Fibroblast of skin of left quadriceps (primary cell): ENCODE measurements at regions not wholly inside any gene's neighbourhood (a gene's known extent, or its start where the extent isn't known, plus 50 kb on each side); places are given as distances from the start of the nearest gene placed in this dataset.
"Not testable (repeated sequence)": the region's sequence is repeated elsewhere in the genome, so short reads cannot be mapped to it uniquely, and the experiment has no call there.

Source experiments
- DNase-seq, 2 experiments: peaks; one replicate each; pipeline ENCODE4 v3.0.0-alpha.2; 2013; ENCODE audit warnings: low read depth in 2 of 2

DNA sequence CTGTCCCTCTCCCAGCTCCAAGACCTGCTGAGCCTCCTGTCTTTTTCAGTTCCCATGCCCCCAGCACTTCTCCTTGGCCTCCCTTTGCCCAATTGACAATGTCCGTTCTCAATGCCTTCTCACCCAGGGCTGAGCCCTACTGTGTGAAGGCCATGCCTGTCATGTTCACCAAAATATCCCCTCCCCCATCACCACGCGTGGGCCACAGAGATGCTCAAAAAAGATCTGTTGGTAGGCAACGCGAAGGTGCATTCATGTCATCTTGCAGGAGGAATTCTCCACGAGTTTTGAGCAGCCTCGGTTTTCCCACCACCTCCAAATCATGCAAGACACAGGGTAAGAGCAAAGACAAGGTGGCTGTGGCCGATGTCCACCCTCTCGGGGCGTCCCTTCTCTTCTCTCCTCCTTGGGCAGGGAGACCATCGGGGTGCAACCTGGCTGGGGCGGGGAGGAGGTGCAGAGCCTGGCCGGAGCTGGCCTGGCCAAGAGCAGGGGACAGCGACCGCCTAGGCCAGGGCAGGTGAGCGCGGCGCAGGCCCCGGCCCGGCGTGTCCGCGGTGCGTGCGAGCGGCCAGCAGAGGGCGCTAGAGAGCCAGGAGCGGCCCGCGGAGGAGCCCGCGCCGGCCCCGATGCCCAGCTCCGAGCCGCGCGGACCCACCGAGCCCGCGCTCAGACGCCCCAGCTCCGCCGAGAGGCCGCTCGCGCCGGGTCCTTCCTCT, 56.3 kb upstream of the KRTAP5-11 start:
- DNase-seq = peak in 1 of 2 experiments; percentile 1

DNA sequence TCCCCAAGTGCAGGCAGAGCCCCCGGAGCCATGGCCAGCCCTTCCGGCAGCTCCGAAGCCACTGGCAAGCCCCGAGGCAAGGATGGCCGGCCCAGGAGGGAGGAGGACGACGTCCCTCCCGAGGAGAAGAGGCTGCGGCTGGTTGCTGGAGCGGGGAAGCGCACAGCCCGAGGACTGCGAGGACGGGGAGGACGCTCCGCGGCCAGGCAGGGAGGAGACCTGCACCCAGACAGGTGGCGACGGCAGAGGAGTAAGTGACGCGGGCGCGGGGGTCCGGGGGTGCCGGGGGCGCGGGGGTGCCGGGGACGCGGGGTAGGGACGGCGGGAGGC, 56.8 kb upstream of the KRTAP5-11 start:
- DNase-seq = not testable (repeated sequence)

DNA sequence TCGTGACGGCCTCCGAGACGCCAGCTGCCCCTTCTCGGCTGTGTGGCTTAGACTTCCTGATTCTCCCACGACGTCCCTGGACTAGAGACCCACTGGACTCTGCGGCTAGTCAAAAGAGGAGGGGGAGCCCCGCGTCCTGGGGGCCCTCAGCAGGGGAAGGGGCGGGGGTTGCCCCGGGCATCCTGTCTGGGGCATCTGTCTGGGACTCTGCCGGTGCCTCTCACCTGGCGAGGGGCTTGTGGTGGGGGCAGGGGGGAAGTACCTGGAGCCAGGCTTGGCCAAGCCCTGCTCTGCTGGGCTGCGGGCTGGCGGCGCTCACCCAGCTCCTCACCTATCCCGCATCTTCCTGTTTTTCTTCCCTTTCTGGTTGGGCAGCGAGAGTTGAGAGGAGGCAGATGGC, 57.2 kb upstream of the KRTAP5-11 start:
- DNase-seq = not testable (repeated sequence)

DNA sequence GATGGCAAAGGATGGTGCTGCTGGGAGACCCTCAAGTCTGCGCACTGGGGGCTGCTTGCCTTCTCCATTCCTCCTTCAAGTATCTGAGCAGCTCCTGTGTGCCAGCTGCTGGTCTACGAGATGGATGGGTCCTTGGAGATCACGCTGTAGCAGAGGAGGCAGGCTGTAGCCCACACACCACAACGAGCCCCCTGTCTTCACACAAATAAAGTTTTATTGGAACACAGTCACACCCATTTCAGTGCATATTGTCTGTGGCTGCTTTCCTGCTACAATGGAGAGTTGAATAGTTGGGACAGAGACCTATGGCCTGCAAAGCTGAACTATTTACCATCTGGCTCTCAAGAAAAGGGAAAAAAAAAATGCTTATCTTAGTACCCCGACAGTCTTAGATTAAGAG, 64.4 kb upstream of the KRTAP5-11 start:
- not testable (repeated sequence) for DNase-seq

DNA sequence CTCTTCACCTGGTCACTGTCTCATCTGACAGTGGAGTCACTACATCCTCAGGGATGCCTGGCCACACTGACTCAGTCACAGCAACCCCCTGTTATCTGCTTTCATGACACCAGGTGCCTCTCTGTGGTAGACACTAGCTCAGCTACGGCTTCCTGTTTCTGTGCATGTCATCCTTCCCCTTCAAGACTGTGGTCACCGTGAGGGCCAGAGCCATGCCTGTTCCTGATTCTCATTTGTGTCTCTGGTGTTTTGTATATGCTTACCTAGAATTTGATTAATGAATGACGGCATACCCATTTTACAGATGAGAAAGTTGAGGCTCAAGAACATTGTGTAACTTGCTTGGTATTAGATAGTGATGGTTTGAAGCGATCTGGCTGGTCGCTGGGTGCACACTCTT, 70.3 kb upstream of the KRTAP5-11 start:
- not testable (repeated sequence) for DNase-seq

DNA sequence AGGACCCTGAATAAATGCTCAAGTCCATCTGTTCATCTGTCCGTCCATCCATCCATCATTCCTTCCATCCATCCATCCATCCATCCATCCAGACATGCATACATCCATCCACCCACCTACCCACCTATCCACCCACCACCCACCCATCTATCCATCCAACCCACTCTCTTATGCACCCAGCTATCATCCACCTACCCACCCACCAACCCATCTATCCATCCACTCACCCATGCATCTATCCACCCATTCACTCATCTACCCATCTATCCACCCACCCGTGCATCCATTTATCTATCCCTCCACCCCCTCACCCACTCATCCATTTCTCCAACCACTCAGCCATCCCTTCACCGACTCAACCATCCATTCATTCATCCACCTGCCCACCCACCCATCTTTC, 71.7 kb upstream of the KRTAP5-11 start:
- not testable (repeated sequence) for DNase-seq

DNA sequence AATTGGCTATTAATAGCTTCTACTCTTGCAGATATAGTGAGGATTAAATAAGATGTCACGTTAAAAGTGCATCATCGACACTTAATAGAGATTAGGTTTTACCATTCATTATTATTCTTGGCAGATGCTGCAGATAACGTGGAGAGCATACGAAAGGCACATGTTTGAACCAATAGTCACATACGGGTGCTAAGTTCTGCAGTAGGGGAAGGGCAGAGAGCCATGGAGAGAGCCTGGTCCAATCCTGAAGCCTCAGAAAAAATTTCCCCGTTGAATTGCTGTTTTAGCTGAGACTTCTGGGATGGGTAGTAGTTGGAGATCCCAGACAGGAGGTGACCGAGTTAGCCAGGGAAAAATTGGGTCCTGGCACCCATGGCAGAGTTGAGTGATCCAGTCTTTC, 72.4 kb upstream of the KRTAP5-11 start:
- not testable (repeated sequence) for DNase-seq

DNA sequence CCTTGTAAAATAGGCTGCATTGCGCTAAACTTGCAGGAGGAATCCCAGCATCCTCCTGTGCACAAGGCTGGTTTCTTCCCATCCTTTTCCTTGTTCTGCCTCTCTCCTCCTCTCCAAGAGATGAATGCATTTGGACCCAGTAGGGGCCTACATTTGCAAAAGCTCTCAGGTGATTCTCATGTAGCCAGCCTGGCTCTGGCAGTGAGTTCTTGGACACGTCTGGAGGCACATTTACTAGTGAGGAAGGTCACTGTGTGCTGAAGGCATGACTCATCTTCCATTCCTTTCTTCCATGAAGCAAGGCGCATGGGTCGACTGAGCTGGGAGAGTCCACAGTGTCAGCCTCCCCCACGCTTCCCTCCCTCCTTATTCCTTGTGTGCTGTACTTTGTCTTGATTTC, 73.8 kb upstream of the KRTAP5-11 start:
- DNase-seq = not testable (repeated sequence)

DNA sequence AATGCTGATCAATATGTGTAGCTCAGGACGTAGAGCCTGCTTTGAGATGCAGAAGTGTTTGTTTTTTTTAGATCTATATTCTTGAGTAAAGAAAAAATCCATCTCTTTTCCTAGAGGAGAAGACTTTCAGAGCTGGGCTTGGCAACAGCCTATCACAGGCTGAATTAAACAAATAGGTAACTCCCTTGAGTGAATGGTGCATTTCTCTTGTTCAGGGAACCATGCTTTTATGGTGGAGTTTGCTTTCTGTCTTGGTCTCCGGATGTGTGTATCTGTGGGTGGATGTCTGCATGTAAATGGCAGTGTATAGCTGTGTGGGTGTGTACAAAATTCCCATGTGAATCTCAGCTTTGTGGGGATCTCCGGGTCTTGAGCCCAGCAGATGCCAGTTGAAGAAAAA, 82.3 kb upstream of the KRTAP5-11 start:
- DNase-seq = not testable (repeated sequence)

DNA sequence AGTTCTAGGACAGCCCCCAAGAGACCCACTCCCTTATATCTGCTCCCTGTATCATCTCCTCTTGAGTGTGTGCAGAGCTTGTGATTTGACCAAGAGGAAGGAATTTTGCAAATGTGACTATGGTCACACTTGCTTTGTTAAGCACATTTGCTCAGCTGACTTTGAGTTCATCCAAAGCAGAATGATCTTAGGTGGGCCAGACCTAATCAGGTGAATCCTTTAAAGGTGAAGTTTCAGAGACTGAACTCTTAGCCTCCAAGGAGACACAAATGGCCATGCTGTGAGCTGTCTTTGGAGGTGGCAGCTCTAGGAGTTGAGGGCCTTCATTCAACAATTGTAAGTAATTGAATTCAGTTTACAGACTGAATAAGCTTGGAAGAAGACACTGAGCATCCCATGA, 115.4 kb upstream of the KRTAP5-11 start:
- not testable (repeated sequence) for DNase-seq

DNA sequence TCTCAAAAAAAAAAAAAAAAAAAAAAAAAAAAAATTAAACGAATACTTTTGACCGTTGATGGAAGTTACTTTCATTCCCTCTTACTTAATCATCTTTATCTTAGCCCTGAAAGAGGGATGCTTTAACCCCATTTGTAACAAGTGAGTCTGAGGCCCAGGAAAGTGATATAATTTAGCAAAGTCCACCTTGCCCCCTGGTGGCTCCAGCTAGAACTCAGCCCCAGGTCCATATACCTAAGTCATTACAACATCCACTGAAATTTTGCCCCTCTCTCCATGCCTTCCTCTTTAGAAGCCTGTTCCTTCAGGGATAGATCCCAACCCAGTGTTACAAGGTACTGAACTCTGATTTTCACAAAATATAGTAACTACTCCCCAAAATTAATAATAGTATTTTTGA, 116.3 kb upstream of the KRTAP5-11 start:
- DNase-seq = not testable (repeated sequence)

DNA sequence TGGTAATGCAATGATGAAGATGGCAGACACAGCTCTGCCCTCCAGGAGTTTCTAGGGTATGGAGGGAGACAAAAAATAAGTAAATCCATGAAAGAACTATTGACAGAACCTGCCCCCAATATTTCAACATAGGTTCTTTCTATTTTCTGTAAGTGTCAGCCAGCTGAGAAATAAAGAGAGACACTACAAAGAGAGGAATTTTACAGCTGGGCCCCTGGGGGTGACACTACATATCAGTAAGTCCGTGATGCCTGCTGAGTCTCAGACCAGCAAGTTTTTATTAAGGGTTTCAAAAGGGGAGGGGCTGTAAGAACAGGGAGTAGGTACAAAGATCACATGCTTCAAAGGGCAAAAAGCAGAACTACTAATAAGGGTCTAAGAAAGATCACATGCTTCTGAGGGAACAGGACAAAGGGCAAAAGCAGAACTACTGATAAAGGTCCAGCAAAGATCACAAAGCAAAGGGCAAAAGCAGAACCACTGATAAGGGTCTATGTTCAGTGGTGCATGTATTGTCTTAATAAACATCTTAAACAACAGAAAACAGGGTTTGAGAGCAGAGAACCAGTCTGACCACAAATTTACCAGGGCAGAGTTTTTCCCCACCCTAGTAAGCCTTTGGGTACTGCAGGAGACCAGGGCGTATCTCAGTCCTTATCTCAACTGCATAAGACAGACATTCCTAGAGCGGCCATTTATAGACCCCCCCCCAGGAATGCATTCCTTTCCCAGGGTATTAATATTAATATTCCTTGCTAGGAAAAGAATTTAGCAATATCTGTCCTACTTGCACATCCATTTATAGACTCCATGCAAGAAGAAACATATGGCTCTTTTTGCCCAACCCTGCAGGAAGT, 119.0 kb upstream of the KRTAP5-11 start:
- not testable (repeated sequence) for DNase-seq

DNA sequence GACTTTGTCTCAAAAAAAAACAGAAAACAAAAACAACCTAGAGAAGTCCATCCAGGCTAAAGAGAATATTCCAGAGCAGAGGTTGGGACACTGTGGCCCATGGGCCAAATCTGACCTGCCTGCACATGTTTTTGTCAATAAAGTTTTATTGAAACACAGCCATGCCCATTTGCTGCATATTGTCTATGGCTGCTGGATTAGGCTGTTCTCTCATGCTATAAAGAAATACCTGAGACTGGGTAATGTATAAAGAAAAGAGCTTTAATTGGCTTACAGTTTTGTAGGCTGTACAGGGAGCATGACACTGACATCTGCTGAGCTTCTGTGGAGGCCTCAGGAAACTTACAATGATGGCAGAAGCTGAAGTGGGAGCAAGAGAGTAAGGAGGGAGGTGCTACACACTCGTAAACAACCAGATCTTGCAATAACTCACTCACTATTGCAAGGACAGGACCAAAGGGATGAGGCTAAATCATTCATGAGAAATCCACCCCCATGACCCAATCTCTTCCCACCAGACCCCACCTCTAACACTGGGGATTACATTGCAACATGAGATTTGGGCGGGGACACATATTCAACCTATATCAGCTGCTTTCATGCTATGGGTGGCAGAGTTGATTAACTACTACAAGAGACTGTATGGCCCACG, 122.5 kb upstream of the KRTAP5-11 start:
- DNase-seq = not testable (repeated sequence)

DNA sequence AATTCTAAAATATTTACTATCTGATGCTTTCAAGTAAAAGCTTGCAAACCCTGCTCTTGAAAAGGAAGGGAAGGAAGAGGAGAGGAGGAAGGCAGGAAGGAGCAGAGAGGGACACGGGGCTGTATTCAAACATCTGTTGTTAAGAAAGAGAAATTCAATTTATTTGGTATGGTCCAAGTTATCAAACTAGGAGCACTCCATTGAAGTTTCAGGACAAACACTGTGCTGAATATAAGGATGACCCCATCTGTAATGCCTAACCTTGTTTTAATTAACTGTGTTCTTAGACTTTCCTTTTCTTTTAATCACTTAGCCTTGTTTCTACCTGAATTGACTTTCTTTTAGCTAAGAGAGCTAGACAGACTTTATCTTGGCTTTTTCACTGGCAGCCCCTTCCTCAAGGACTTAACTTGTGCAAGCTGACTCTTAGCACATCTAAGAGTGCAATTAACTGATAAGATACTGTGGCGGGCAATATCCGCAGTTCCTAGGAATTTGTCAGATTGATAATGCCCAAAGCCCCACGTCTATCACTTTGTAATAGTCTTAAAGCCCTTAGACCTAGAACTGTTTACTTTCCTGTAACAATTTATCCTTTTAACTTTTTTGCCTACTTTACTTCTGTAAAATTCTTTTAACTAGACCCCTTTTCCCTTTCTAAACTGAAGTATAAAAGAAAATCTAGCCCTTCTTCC, 123.2 kb upstream of the KRTAP5-11 start:
- not testable (repeated sequence) for DNase-seq

DNA sequence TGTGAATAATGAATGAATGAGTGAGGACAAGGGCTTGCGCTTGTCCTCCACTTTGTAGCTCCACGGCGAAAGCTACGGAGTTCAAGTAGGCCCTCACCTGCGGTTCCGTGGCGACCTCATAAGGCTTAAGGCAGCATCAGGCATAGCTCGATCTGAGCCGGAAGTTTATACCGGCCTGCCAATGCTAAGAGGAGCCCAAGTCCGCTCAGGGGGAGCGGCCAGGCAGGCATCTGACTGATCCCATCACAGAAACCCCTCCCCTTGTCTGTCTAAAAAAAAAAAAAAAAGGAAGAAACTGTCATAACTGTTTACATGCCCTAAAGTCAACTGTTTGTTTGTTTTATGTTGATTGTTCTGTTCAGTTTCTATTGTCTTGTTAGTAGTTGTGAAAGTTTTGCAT, 124.4 kb upstream of the KRTAP5-11 start:
- DNase-seq = not testable (repeated sequence)

DNA sequence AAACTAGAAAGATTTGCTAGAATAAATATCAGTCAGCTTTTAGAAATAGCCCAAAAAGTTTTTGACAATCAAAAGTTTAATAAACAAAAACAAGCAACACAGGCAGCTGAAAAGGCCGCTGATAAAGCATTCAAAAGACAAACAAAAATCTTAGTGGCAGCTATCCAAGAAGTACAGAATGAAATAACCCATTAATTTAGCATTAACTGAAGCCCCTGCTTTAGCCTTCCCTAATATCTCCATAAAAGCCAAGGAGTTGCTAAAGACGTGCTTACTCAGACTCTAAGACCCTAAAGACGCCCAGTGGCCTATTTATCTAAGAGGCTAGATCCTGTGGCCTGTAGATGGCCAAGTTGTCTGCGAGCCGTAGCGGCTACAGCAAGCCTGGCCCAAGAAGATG, 123.5 kb upstream of the DEFB108B start:
- not testable (repeated sequence) for DNase-seq

DNA sequence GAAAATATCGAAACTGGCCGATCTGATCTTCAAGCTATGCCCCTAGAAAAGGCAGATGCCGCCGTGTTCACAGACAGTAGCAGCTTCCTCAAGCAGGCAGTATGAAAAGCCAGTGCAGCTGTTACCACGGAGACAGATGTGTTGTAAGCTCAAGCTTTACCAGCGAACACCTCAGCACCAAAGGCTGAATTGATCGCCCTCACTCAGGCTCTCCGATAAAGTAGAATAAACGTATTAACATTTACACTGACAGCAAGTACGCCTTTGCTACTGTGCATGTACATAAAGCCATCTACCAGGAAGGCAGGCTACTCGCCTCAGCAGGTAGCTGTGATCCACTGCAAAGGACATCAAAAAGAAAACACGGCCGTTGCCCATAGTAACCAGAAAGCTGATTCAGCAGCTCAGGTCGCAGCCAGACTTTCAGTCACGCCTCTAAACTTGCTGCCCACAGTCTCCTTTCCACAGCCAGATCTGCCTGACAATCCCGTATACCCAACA, 122.8 kb upstream of the DEFB108B start:
- not testable (repeated sequence) for DNase-seq

DNA sequence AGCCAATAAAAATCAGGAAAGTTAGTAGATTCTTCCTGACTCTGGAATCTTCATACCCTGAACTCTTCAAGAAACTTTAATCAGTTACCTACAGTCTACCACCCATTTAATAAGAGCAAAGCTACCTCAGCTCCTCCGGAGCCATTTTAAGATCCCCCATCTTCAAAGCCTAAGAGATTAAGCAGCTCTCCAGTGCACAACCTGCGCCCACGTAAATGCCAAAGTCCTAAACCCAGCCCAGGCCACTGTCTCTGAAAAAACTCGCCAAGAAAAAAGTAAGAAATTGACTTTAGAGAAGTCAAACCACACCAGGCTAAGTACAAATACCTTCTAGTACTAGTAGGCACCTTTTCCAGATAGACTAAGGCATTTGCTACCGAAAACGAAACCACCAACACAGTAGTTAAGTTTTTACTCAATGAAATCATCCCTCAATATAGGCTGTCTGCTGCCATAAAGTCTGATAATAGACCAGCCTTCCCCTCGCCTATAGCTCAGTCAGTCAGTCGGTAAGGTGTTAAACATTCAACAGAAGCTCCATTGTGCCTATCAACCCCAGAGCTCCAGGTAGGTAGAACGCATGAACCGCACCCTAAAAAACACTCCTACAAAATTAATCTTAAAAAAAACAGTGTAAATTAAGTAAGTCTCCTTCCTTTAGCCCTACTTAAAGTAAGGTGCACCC, 122.2 kb upstream of the DEFB108B start:
- not testable (repeated sequence) for DNase-seq

DNA sequence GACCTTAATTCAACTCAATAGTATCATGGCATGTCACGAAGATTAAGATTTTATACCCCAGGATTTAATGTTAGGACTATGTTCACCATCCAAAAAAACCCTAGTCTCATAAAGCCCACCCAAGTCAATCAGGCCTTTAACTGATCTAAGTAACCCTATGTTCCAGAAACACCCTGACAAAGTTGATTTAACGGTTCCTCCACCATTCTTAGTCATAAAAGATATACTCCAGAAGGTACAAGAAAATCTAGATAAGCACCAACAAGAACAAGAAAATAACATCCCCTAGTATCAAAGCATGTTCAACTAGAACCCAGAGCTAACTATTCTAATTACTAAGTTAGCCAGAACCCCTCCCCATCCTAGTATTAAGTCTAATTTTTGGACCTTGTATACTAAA, 120.7 kb upstream of the DEFB108B start:
- DNase-seq = not testable (repeated sequence)

DNA sequence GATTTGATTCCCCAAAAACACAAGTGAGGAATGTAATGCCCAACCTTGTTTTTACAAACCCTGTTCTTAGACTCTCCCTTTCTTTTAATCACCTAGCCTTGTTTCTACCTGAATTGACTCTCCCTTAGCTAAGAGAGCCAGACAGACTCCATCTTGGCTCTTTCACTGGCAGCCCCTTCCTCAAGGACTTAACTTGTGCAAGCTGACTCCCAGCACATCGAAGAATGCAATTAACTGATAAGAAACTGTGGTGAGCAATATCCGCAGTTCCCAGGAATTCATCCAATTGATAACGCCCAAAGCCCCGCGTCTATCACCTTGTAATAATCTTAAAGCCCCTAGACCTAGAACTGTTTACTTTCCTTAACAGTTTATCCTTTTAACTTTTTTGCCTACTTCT, 120.2 kb upstream of the DEFB108B start:
- DNase-seq = not testable (repeated sequence)

DNA sequence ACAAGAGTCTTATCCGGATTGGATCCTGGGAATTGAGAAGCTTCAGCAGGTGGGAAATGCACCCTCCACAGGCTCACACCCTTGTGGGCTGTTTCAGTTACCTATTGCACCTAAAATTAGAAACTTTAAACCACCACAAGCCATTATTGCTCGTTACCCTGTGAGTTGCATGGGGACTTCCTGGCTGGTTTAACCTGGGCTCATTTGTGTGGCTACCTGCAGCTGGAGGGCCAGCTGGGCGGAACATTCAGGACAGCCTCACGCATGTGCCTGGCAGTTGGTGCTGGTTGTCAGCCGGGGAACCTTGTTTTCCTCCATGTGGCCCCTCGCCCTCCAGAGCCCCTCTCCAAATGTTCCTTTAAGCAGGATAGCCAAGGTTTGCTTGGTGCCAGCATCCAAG, 118.5 kb upstream of the DEFB108B start:
- DNase-seq = not testable (repeated sequence)
